Kidney epithelial cell (primary cell): ENCODE measurements at regions not wholly inside any gene's neighbourhood (a gene's known extent, or its start where the extent isn't known, plus 50 kb on each side); places are given as distances from the start of the nearest gene placed in this dataset.

ENCODE experiments used
- DNase-seq: peaks from one replicate; pipeline ENCODE4 v3.0.0-alpha.2; 2010; ENCODE audit warnings: low read depth
- H3K27me3 ChIP-seq: 2 replicates; pipeline ENCODE4 v1.6.0; 2011; ENCODE audit warnings: low read length; ENCODE audit not compliant: control insufficient read depth, insufficient read depth
- H3K36me3 ChIP-seq: 2 replicates; pipeline ENCODE4 v1.5.1; 2011; ENCODE audit warnings: low read length; ENCODE audit not compliant: control insufficient read depth, insufficient read depth
- H3K4me3 ChIP-seq: 2 replicates; pipeline ENCODE4 v1.5.1; 2011; ENCODE audit warnings: low read depth, mild to moderate bottlenecking, control low read depth, low read length
- CTCF ChIP-seq: IDR thresholded peaks from 2 replicates; pipeline ENCODE4 v1.5.1; 2011; ENCODE audit warnings: mild to moderate bottlenecking, moderate library complexity, low read length, control low read depth, inconsistent platforms; ENCODE audit not compliant: insufficient read depth, poor library complexity, severe bottlenecking

GRCh38 chr13:66210677-66211076, 1019.5 kb downstream of the PCDH9 start:
- Histone ChIP-seq H3K4me3 (no peak overlapping the region), H3K27me3 (no peaks in the 10 kb centered on the region), H3K36me3 (no peaks in the 10 kb centered on the region)
- no peak for TF ChIP-seq CTCF
- DNase-seq: peak; percentile 55

- H3K36me3 ChIP-seq: no peaks in the 10 kb centered on the region
- no peak for DNase-seq
- TF ChIP-seq CTCF: no peak
- no peaks in the 10 kb centered on the region for H3K27me3 ChIP-seq
- no peak overlapping the region for H3K4me3 ChIP-seq
Observed at GRCh38 chr13:66208589-66208988, 1021.5 kb downstream of the PCDH9 start.

- no peaks in the 10 kb centered on the region for H3K27me3 ChIP-seq
- H3K36me3 ChIP-seq: no peaks in the 10 kb centered on the region
- H3K4me3 ChIP-seq: no peak overlapping the region
- TF ChIP-seq CTCF: no peak
- DNase-seq: no peak
Observed at GRCh38 chr13:66207610-66208009, 1022.5 kb downstream of the PCDH9 start.

GRCh38 chr13:66205807-66206206, 1024.3 kb downstream of the PCDH9 start:
- Histone ChIP-seq H3K27me3 (no peaks in the 10 kb centered on the region), H3K36me3 (no peaks in the 10 kb centered on the region), H3K4me3 (no peak overlapping the region)
- TF ChIP-seq CTCF: no peak
- DNase-seq: no peak

GRCh38 chr13:66200555-66200954, 1029.6 kb downstream of the PCDH9 start:
- TF ChIP-seq CTCF: no peak
- Histone ChIP-seq H3K27me3 (no peaks in the 10 kb centered on the region), H3K36me3 (no peaks in the 10 kb centered on the region), H3K4me3 (no peak overlapping the region)
- no peak for DNase-seq

GRCh38 chr13:66195238-66195637, 1034.9 kb downstream of the PCDH9 start:
- H3K27me3 ChIP-seq: no peaks in the 10 kb centered on the region
- no peak for DNase-seq
- H3K4me3 ChIP-seq: no peak overlapping the region
- H3K36me3 ChIP-seq: no peaks in the 10 kb centered on the region
- TF ChIP-seq CTCF: no peak
